SK-N-SH treated with all-trans-retinoic acid at 6 μM for 48 hours (cell line): ENCODE measurements at regions not wholly inside any gene's neighbourhood (a gene's known extent, or its start where the extent isn't known, plus 50 kb on each side); places are given as distances from the start of the nearest gene placed in this dataset.

Source experiments
- ATAC-seq: fragments of 200-7000 bp; cut with Tn5 transposase; 3 replicates; pipeline ENCODE4 v1.9.1; 2020; ENCODE audit warnings: mild to moderate bottlenecking, moderate library complexity
- ARNTL ChIP-seq: fragments of 450-650 bp; formaldehyde crosslinking; IDR thresholded peaks from 2 replicates; pipeline ENCODE4 v1.5.0; 2020; ENCODE audit warnings: low read depth, mild to moderate bottlenecking, moderate library complexity, borderline replicate concordance
- BACH2 ChIP-seq: fragments of 250-450 bp; sonication (Bioruptor Pico); IDR thresholded peaks from 2 replicates; pipeline ENCODE4 v1.9.0; 2021; ENCODE audit warnings: mild to moderate bottlenecking, borderline replicate concordance
- CREB5 ChIP-seq: fragments of 250-450 bp; sonication (Bioruptor Pico); IDR thresholded peaks from 2 replicates; pipeline ENCODE4 v1.5.1; 2020; ENCODE audit warnings: low read depth, mild to moderate bottlenecking, moderate library complexity
- CSDC2 ChIP-seq: fragments of 250-450 bp; sonication (Bioruptor Pico); IDR thresholded peaks from 2 replicates; pipeline ENCODE4 v1.5.0; 2020; ENCODE audit warnings: mild to moderate bottlenecking, moderate library complexity
- CSRNP3 ChIP-seq: fragments of 250-450 bp; sonication (Bioruptor Pico); IDR thresholded peaks from 2 replicates; pipeline ENCODE4 v1.5.1; 2021; ENCODE audit warnings: mild to moderate bottlenecking, moderate library complexity
- ESRRG ChIP-seq: fragments of 250-450 bp; sonication (Bioruptor Pico); IDR thresholded peaks from 2 replicates; pipeline ENCODE4 v1.6.1; 2021; ENCODE audit warnings: mild to moderate bottlenecking
- GLIS3 ChIP-seq: fragments of 250-450 bp; sonication (Bioruptor Pico); IDR thresholded peaks from 2 replicates; pipeline ENCODE4 v1.5.0; 2020; ENCODE audit warnings: mild to moderate bottlenecking, moderate library complexity
- OSR1 ChIP-seq: fragments of 250-450 bp; sonication (Bioruptor Pico); IDR thresholded peaks from 2 replicates; pipeline ENCODE4 v1.8.0; 2022; ENCODE audit warnings: moderate library complexity, mild to moderate bottlenecking, inconsistent platforms
- PATZ1 ChIP-seq: fragments of 250-450 bp; sonication (Bioruptor Pico); IDR thresholded peaks from 2 replicates; pipeline ENCODE4 v1.8.0; 2020; ENCODE audit warnings: mild to moderate bottlenecking, moderate library complexity, borderline replicate concordance
- POU6F1 ChIP-seq: fragments of 250-450 bp; sonication (Bioruptor Pico); IDR thresholded peaks from 2 replicates; pipeline ENCODE4 v1.8.0; 2021; ENCODE audit warnings: low read depth, mild to moderate bottlenecking, moderate library complexity, borderline replicate concordance
- PPARA ChIP-seq: fragments of 250-450 bp; sonication (Bioruptor Pico); IDR thresholded peaks from 2 replicates; pipeline ENCODE4 v1.5.0; 2020; ENCODE audit warnings: mild to moderate bottlenecking, borderline replicate concordance
- RARB ChIP-seq: fragments of 250-450 bp; sonication (Bioruptor Pico); IDR thresholded peaks from 2 replicates; pipeline ENCODE4 v1.8.0; 2021; ENCODE audit warnings: mild to moderate bottlenecking, moderate library complexity
- SNAI2 ChIP-seq: fragments of 250-450 bp; sonication (Bioruptor Pico); IDR thresholded peaks from 2 replicates; pipeline ENCODE4 v1.5.0; 2020; ENCODE audit warnings: mild to moderate bottlenecking, moderate library complexity
- TCF4 ChIP-seq: fragments of 250-450 bp; sonication (Bioruptor Pico); IDR thresholded peaks from 2 replicates; pipeline ENCODE4 v1.8.0; 2021; ENCODE audit warnings: mild to moderate bottlenecking, moderate library complexity, borderline replicate concordance
- TOX ChIP-seq: fragments of 250-450 bp; sonication (Bioruptor Pico); IDR thresholded peaks from 2 replicates; pipeline ENCODE4 v1.8.0; 2021; ENCODE audit warnings: mild to moderate bottlenecking, moderate library complexity, borderline replicate concordance
- TSHZ2 ChIP-seq: fragments of 250-450 bp; sonication (Bioruptor Pico); IDR thresholded peaks from 2 replicates; pipeline ENCODE4 v1.5.0; 2020; ENCODE audit warnings: mild to moderate bottlenecking, moderate library complexity
- ZFP3 ChIP-seq: fragments of 250-450 bp; sonication (Bioruptor Pico); IDR thresholded peaks from 2 replicates; pipeline ENCODE4 v1.5.0; 2020; ENCODE audit warnings: mild to moderate bottlenecking, moderate library complexity
- ZFP30 ChIP-seq: fragments of 450-650 bp; formaldehyde crosslinking; IDR thresholded peaks from 2 replicates; pipeline ENCODE4 v1.5.0; 2022; ENCODE audit warnings: mild to moderate bottlenecking, moderate library complexity
- ZNF565 ChIP-seq: fragments of 450-650 bp; formaldehyde crosslinking; conservative IDR thresholded peaks from 2 replicates; pipeline ENCODE4 v1.5.0; 2020; ENCODE audit warnings: low read depth, mild to moderate bottlenecking, moderate library complexity
- ZNF8 ChIP-seq: fragments of 450-650 bp; formaldehyde crosslinking; IDR thresholded peaks from 2 replicates; pipeline ENCODE4 v1.5.0; 2020; ENCODE audit warnings: mild to moderate bottlenecking, moderate library complexity

- no peak for ATAC-seq
- no peak for TF ChIP-seq CSRNP3 (CRISPR knock-in tag)
- no peak for TF ChIP-seq ARNTL
- TF ChIP-seq CSDC2 (CRISPR knock-in tag): no peak
- TF ChIP-seq ZFP30 (CRISPR knock-in tag): no peak
- TF ChIP-seq, all 23 proteins: peak for 0
Observed at GRCh38 chr14:40213701-40214100, 781.5 kb upstream of the FBXO33 start.

- no peak for TF ChIP-seq SNAI2 (CRISPR knock-in tag)
- TF ChIP-seq ESRRG (CRISPR knock-in tag): no peak
- no peak for TF ChIP-seq TCF4 (CRISPR knock-in tag)
- TF ChIP-seq TOX (CRISPR knock-in tag): no peak
- no peak for TF ChIP-seq OSR1 (CRISPR knock-in tag)
- TF ChIP-seq POU6F1 (CRISPR knock-in tag): no peak
- TF ChIP-seq ZFP30 (CRISPR knock-in tag): no peak
- no peak for TF ChIP-seq BACH2 (CRISPR knock-in tag)
- TF ChIP-seq CSRNP3 (CRISPR knock-in tag): no peak
- no peak for TF ChIP-seq ZNF565 (CRISPR knock-in tag)
- no peak for TF ChIP-seq ARNTL
- no peak for TF ChIP-seq PATZ1 (CRISPR knock-in tag)
- no peak for TF ChIP-seq GLIS3 (CRISPR knock-in tag)
- no peak for TF ChIP-seq CREB5 (CRISPR knock-in tag)
- TF ChIP-seq PPARA (CRISPR knock-in tag): no peak
- no peak for TF ChIP-seq ZFP3
- TF ChIP-seq CSDC2 (CRISPR knock-in tag): no peak
- TF ChIP-seq TSHZ2 (CRISPR knock-in tag): no peak
- no peak for TF ChIP-seq RARB
- TF ChIP-seq ZNF8 (CRISPR knock-in tag): no peak
- ATAC-seq: no peak
Observed at GRCh38 chr14:40204441-40205175, 772.4 kb upstream of the FBXO33 start.
